ENCODE measurements at regions not wholly inside any gene's neighbourhood (a gene's known extent, or its start where the extent isn't known, plus 50 kb on each side); places are given as distances from the start of the nearest gene placed in this dataset.

GRCh38 chrX:85505801-85506200 is 126.3 kb upstream of the POF1B start:
- no peaks in the 10 kb centered on the region for H3K9me3 ChIP-seq
- intact Hi-C loops (cut with DNase I) = no loop called here

GRCh38 chrX:85504381-85504780 is 124.9 kb upstream of the POF1B start:
- no peak overlapping the region for H3K4me3 ChIP-seq
- H3K27ac ChIP-seq = no peak overlapping the region
- TF ChIP-seq CTCF (IDR thresholded peaks at IDR 0.05) (no peak), POLR2AphosphoS5 (IDR thresholded peaks at IDR 0.05; ENCODE audit: insufficient read depth in 1 of 2, low read depth in 1 of 2) (no peak), POLR2A (IDR thresholded peaks at IDR 0.05) (no peak)
- no peak for DNase-seq (ENCODE audit: extremely low spot score in 2 of 2)
- intact Hi-C loops (cut with DNase I) = no loop called here
- H3K4me1 ChIP-seq = no peaks in the 10 kb centered on the region
- H3K9me3 ChIP-seq = no peaks in the 10 kb centered on the region
- H3K36me3 ChIP-seq = no peaks in the 10 kb centered on the region
- H3K27me3 ChIP-seq = no peaks in the 10 kb centered on the region

More at GRCh38 chrX:85505801-85506200, 126.3 kb upstream of the POF1B start:
- TF ChIP-seq POLR2A (IDR thresholded peaks at IDR 0.05) (no peak), POLR2AphosphoS5 (IDR thresholded peaks at IDR 0.05; ENCODE audit: insufficient read depth in 1 of 2, low read depth in 1 of 2) (no peak), CTCF (IDR thresholded peaks at IDR 0.05) (no peak)
- H3K27me3 ChIP-seq = no peaks in the 10 kb centered on the region
- no peaks in the 10 kb centered on the region for H3K36me3 ChIP-seq
- no peak overlapping the region for H3K27ac ChIP-seq
- no peak for DNase-seq (ENCODE audit: extremely low spot score in 2 of 2)
- no peaks in the 10 kb centered on the region for H3K4me1 ChIP-seq
- no peak overlapping the region for H3K4me3 ChIP-seq

GRCh38 chrX:85503258-85504158 is 124.0 kb upstream of the POF1B start:
- no peak for DNase-seq (ENCODE audit: extremely low spot score in 2 of 2)
- H3K4me3 ChIP-seq = no peak overlapping the region
- H3K36me3 ChIP-seq = no peaks in the 10 kb centered on the region
- no peaks in the 10 kb centered on the region for H3K27me3 ChIP-seq
- TF ChIP-seq CTCF (IDR thresholded peaks at IDR 0.05) (no peak), POLR2A (IDR thresholded peaks at IDR 0.05) (no peak), POLR2AphosphoS5 (IDR thresholded peaks at IDR 0.05; ENCODE audit: insufficient read depth in 1 of 2, low read depth in 1 of 2) (no peak)
- H3K9me3 ChIP-seq = no peaks in the 10 kb centered on the region
- intact Hi-C loops (cut with DNase I) = no loop called here
- H3K4me1 ChIP-seq = no peaks in the 10 kb centered on the region
- H3K27ac ChIP-seq = no peak overlapping the region

- H3K9me3 ChIP-seq = no peaks in the 10 kb centered on the region
- no peak for DNase-seq (ENCODE audit: extremely low spot score in 2 of 2)
- intact Hi-C loops (cut with DNase I) = no loop called here
- no peaks in the 10 kb centered on the region for H3K4me1 ChIP-seq
- TF ChIP-seq POLR2AphosphoS5 (IDR thresholded peaks at IDR 0.05; ENCODE audit: insufficient read depth in 1 of 2, low read depth in 1 of 2) = no peak
- TF ChIP-seq POLR2A (IDR thresholded peaks at IDR 0.05) = no peak
- TF ChIP-seq CTCF (IDR thresholded peaks at IDR 0.05) = no peak
- H3K27me3 ChIP-seq = no peaks in the 10 kb centered on the region
- H3K27ac ChIP-seq = no peak overlapping the region
- no peak overlapping the region for H3K4me3 ChIP-seq
- no peaks in the 10 kb centered on the region for H3K36me3 ChIP-seq
These were observed 121.9 kb upstream of the POF1B start for GRCh38 chrX:85501349-85501748.

- H3K9me3 ChIP-seq = no peaks in the 10 kb centered on the region
- H3K27ac ChIP-seq = no peak overlapping the region
- no peaks in the 10 kb centered on the region for H3K36me3 ChIP-seq
- no peak for TF ChIP-seq CTCF (IDR thresholded peaks at IDR 0.05)
- no peak for TF ChIP-seq POLR2A (IDR thresholded peaks at IDR 0.05)
- no peak for TF ChIP-seq POLR2AphosphoS5 (IDR thresholded peaks at IDR 0.05; ENCODE audit: insufficient read depth in 1 of 2, low read depth in 1 of 2)
- H3K27me3 ChIP-seq = no peaks in the 10 kb centered on the region
- H3K4me3 ChIP-seq = no peak overlapping the region
- no peaks in the 10 kb centered on the region for H3K4me1 ChIP-seq
- intact Hi-C loops (cut with DNase I) = no loop called here
- DNase-seq (ENCODE audit: extremely low spot score in 2 of 2) = no peak
These were observed 119.9 kb upstream of the POF1B start for GRCh38 chrX:85499400-85499799.
